ENCODE measurements at regions not wholly inside any gene's neighbourhood (a gene's known extent, or its start where the extent isn't known, plus 50 kb on each side); places are given as distances from the start of the nearest gene placed in this dataset.
"Not testable (repeated sequence)": the region's sequence is repeated elsewhere in the genome, so short reads cannot be mapped to it uniquely, and the experiment has no call there.

GRCh38 chr5:85588268-85588667 lies 1029.5 kb upstream of the COX7C start:
- TF ChIP-seq ETV5 (CRISPR knock-in tag; IDR thresholded peaks at IDR 0.05; ENCODE audit: low read depth); ZBTB49 (CRISPR knock-in tag; IDR thresholded peaks at IDR 0.05; ENCODE audit: borderline replicate concordance); CHD4 (IDR thresholded peaks at IDR 0.05; ENCODE audit: insufficient read depth, insufficient replicate concordance, low read depth, low read length, poor library complexity, severe bottlenecking); NRF1 (conservative IDR thresholded peaks at IDR 0.05 in 1 of 2, IDR thresholded peaks at IDR 0.05 in 1 of 2); CTCF (IDR thresholded peaks at IDR 0.05 in 2 of 3, conservative IDR thresholded peaks at IDR 0.05 in 1 of 3; ENCODE audit: insufficient read depth in 2 of 3, low read depth in 1 of 3, low read length in 3 of 3); TEAD4 (IDR thresholded peaks at IDR 0.05; ENCODE audit: low read length); TEAD4 (CRISPR knock-in tag; IDR thresholded peaks at IDR 0.05; ENCODE audit: borderline replicate concordance); NR1H2 (CRISPR knock-in tag; IDR thresholded peaks at IDR 0.05): not testable (repeated sequence)
